K562 (cell line): ENCODE measurements at regions not wholly inside any gene's neighbourhood (a gene's known extent, or its start where the extent isn't known, plus 50 kb on each side); places are given as distances from the start of the nearest gene placed in this dataset.

Experiments used
- KDM4B ChIP-seq, 2 experiments: fragments of 450-650 bp in 1 of 2; sonication (generic) in 1 of 2; IDR thresholded peaks; 2 replicates each; pipeline ENCODE4 v1.6.1; 2016 to 2017; ENCODE audit warnings: borderline replicate concordance in 2 of 2, antibody characterized with exemption in 1 of 2, low read depth in 1 of 2, mild to moderate bottlenecking in 1 of 2
- MCM5 ChIP-seq: fragments of 450-650 bp; IDR thresholded peaks from 2 replicates; pipeline ENCODE4 v1.6.1; 2016; ENCODE audit warnings: low read depth
- PCBP2 ChIP-seq: fragments of 200-400 bp; formaldehyde crosslinking; IDR thresholded peaks from 2 replicates; pipeline ENCODE4 v1.6.1; 2018; ENCODE audit warnings: low read length, low read depth, mild to moderate bottlenecking, moderate library complexity; ENCODE audit not compliant: poor library complexity, severe bottlenecking
- ZBTB11 ChIP-seq, 3 experiments: fragments of 200-800 bp in 1 of 3; fragments of 250-450 bp in 1 of 3; fragments of 450-650 bp in 1 of 3; sonication (Bioruptor Pico) in 1 of 3; sonication (Bioruptor generic) in 1 of 3; formaldehyde crosslinking in 1 of 3; IDR thresholded peaks; 2 replicates each; pipeline versions ENCODE4 v1.6.1 to v1.8.0; 2016 to 2022; ENCODE audit warnings: mild to moderate bottlenecking in 2 of 3, missing genetic modification characterization in 2 of 3, missing compliant biosample characterization in 1 of 3, moderate library complexity in 1 of 3
- TF ChIP-seq, protein P1 (sequence below): fragments of 250-450 bp; sonication (Bioruptor Pico); IDR thresholded peaks from 2 replicates; pipeline ENCODE4 v1.4.0; 2020; ENCODE audit warnings: mild to moderate bottlenecking, moderate library complexity, borderline replicate concordance
- TF ChIP-seq, protein P2 (sequence below): IDR thresholded peaks from 2 replicates; pipeline ENCODE4 v1.6.1; 2016; ENCODE audit warnings: missing genetic modification characterization, missing compliant biosample characterization

GRCh38 chr6:235763-236360 lies 56.4 kb upstream of the DUSP22 start (continued):
- TF ChIP-seq ZBTB11 (CRISPR knock-in tag; IDR thresholded peaks at IDR 0.05) (no peak), MCM5 (no peak), KDM4B (IDR thresholded peaks at IDR 0.05; ENCODE audit: borderline replicate concordance in 2 of 2, low read depth in 1 of 2) (no peak), PCBP2 (peak; percentile 34)
- TF ChIP-seq, protein P1, sequence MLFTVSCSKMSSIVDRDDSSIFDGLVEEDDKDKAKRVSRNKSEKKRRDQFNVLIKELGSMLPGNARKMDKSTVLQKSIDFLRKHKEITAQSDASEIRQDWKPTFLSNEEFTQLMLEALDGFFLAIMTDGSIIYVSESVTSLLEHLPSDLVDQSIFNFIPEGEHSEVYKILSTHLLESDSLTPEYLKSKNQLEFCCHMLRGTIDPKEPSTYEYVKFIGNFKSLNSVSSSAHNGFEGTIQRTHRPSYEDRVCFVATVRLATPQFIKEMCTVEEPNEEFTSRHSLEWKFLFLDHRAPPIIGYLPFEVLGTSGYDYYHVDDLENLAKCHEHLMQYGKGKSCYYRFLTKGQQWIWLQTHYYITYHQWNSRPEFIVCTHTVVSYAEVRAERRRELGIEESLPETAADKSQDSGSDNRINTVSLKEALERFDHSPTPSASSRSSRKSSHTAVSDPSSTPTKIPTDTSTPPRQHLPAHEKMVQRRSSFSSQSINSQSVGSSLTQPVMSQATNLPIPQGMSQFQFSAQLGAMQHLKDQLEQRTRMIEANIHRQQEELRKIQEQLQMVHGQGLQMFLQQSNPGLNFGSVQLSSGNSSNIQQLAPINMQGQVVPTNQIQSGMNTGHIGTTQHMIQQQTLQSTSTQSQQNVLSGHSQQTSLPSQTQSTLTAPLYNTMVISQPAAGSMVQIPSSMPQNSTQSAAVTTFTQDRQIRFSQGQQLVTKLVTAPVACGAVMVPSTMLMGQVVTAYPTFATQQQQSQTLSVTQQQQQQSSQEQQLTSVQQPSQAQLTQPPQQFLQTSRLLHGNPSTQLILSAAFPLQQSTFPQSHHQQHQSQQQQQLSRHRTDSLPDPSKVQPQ (CRISPR knock-in tag) = no peak
- TF ChIP-seq, protein P2, sequence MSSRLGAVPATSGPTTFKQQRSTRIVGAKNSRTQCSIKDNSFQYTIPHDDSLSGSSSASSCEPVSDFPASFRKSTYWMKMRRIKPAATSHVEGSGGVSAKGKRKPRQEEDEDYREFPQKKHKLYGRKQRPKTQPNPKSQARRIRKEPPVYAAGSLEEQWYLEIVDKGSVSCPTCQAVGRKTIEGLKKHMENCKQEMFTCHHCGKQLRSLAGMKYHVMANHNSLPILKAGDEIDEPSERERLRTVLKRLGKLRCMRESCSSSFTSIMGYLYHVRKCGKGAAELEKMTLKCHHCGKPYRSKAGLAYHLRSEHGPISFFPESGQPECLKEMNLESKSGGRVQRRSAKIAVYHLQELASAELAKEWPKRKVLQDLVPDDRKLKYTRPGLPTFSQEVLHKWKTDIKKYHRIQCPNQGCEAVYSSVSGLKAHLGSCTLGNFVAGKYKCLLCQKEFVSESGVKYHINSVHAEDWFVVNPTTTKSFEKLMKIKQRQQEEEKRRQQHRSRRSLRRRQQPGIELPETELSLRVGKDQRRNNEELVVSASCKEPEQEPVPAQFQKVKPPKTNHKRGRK (tag) = peak; percentile 98
